HG03045 (cell line): ENCODE measurements at regions not wholly inside any gene's neighbourhood (a gene's known extent, or its start where the extent isn't known, plus 50 kb on each side); places are given as distances from the start of the nearest gene placed in this dataset.
A peak's percentile ranks its signal among the peaks of the same experiment; 100 is the strongest.

Source experiments
- ATAC-seq: cut with Tn5 transposase; IDR thresholded peaks from one replicate; pipeline ENCODE4 v1.9.1; 2021; ENCODE audit warnings: mild to moderate bottlenecking, moderate library complexity; ENCODE audit not compliant: unreplicated experiment

DNA sequence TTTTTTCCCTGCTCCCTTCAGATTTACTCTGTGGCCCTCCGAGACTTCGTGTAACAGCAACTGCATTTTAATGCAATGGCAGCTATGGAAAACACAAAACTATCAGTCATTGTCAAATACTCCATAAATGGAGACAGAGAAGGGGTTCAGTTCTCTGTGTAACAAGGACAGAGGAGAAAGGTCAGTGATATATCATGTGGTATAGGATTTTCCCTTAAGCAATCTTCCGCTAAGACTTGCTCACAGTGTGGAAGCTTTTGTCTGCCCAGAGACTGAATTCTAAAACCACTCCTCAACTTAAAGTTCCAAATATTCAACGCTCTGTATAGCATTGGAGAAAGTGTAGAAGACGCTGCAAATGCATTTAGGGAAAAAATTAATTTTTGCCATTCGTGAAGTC lies 111.3 kb upstream of the EDNRB start:
- no peak for ATAC-seq

DNA sequence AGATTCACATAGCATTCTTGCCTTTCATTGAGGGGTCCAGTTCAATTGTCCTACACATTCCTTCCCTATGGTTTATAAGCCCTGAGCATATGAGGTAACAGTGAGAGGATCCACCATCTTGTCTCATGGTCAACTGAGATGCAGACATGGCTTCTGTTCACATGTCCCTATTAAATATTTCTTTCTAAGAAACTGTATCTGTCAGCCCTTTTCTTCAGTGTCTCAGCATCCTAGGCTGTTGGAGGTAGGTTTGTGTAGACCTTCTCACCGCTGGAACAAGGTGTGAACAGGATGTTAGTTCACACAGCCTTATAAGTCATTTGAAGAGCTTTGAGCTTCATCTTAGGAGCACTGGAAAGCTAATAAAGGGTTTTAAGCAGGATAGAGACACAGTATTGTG lies 110.3 kb upstream of the EDNRB start:
- ATAC-seq, result no peak

DNA sequence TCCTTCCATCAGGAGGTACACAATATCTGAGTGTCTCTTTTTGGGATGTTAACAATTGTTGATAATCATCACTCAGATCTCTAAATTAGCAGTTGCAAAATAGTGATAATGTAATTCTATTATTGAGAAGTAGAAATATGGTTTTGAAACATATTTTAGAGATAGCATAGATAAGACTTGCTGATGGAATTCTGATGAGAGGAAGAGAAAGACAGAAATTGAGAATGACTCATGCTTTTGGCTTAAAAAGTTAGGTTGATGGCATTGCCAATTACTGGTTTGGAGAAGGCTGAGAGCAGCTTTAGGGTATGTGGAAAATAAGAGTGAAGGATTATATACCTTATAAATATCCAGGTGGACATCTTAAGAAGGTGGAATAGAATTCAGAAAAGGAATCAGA lies 106.4 kb upstream of the EDNRB start:
- ATAC-seq, result no peak

DNA sequence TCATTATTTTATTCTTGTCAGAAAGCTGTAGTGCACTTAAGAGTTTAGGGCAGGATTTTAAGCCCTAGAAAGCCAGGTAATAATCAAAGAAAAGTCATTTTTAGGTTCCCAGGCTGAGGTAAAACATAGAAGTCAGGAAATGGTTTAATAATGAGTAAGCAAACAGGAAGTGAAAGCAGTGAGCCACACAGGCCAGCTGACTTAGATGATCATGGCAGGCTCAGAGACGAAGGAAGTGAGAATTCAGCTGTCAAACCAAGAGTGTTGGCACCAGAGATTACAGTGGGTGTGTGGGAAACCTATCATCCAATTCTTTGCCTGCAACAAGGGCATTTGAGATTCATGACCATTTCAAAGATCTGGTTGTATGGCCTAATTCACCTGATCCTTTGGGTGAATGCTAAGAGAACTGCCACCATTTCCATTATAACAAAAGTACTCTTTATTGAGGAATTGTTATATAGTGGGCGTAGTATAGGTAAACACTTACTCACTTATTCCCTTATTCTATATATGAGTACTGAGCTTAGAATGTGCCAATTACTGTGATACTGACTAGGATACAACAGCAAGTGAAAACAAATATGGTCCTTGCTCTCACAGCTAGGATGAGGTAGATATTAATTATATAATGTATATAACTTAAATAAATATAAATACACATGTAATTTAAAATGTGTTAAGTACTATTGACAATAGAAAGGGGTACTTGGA lies 103.7 kb upstream of the EDNRB start:
- peak; percentile 100 for ATAC-seq

DNA sequence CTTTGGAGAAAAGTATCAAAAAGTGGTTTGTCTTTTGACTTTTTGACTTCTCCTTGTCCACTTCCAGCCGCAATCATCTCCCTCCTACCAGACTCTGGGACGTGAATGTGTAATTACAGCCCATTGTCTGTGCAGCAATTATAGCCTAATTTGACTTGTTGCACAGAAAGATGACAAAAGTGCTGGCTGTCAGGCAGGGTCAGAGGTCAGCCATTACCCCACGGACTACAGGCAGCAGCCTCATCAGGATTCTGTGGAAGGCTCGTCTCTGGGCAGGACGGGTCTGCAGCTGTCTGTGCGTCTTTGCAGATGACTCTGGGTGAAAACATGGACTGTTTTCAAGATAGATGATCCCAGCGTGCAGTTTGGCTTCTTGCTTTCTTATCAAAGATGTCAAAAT lies 102.2 kb upstream of the EDNRB start:
- no peak for ATAC-seq

DNA sequence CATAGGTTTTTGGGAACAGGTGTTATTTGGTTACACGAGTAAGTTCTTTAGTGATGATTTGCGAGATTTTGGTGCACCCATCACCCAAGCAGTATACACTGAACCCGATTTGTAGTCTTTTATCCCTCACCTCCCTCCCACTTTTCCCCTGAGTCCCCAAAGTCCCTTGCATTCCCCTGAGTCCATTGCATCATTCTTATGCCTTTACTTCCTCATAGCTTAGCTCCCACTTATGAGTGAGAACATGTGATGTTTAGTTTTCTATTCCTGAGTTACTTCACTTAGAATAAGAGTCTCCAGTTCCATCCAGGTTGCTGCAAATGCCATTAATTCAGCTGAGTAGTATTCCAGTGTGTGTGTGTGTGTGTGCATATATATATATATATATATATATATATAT lies 97.2 kb upstream of the EDNRB start:
- ATAC-seq, result no peak

DNA sequence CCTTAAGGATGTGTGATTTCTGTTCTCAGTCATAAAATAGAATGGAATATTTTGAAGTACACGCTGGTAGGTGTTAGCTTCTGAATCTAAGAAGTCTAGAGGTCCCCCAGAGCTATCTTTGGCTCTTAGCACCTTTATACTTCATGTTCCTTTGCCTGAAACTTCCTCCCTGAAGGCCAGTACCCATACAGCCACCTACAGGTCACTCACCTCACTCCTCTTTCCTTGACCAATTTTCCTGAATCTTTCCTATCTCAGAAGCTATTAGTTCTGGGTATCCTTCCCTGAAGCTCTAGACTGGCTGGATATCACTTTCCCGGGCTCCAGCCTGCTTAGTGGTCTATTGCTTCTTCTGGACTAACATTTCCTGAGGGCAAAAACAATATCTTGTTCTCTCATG lies 93.4 kb upstream of the EDNRB start:
- ATAC-seq, result no peak

DNA sequence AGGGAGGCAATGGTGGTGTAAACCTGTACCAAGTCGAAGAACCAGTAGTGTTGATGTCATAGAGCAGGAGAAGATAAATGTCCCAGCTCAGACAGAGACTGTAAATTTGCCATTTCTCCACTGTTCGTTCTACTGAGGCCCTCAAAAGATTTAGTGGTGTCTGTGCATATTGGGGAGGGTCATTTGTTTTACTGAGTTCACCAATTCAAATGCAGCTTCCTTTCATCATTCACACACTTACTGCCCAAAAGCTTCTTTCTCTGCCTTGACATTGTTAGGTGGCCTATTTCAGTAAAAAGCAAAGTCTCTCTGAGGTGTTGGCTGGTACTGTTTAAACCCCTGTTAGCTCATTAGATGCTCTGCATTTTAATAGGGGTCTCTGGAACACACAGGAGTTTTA lies 86.2 kb upstream of the EDNRB start:
- ATAC-seq, result no peak

DNA sequence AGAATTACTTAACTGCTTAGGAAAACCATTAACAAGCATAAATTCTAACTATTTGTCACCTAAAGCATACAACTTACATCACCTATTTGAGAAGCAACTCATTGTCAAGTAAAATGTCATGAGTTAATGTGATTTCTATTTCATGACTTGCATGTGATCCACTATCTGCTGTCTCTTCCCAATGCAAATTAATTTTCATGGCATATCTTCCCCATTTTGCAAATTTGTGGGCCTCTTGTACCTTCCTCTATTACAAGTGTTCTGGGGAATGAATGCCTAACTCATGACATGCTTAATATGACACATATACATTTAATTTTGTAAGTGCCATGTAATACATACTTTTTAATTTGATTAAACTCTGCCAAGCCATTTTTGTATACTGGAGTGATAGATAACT lies 81.1 kb upstream of the EDNRB start:
- no peak for ATAC-seq

DNA sequence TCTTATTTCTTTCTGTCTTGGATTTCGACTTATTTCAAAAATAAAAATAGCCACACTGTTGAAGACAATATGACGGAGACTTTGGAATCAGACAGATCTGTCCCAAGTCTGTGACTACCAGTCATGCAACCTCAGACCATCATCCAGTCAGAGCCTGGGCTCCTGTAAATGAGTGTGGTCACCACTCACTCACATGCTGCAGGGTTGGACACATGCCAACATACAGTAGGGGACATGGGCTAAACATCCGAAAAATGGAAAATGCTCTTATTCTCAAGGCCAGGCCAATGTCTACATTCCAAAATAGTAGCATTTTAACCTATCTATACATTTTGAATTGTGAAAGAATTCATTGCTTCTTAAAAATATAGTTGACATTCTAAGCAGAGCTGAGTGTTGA lies 75.5 kb upstream of the EDNRB start:
- no peak for ATAC-seq

DNA sequence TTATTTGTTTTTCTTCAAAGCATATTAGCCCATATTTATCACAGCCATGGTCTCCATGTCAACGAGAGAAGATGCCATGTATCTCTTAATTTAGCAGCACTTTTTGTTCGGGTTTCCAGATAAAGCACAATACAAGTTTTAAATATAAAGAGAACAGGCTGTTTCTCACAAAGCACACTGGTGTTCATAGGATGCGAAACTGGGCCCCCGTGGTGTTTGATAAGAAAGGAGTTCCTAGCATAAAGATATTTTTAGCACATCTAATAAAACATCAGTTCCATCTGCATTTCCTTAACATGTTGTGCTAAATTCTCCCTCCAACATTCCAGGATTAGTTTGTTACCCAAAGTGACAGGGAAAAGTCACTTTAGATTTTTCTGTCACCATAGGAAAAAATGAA lies 72.4 kb upstream of the EDNRB start:
- ATAC-seq, result no peak

DNA sequence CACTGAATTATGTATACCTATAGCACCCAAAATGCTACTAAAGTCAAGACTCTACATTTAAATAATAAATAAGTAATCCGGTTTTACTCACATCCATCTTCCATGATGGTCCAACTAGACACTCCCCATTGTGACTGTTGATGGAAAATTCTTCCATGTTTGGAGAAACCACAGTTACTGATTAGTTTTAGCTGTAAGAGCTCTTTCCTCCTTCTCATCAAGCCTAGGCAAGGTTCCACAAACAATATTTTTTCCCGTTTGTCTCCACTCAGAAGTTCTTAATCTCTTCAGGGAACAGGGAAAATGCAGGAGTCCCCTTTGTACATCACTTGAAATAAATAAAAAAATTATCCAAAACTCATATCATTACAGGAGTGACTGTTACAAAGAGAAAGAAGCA lies 70.7 kb upstream of the EDNRB start:
- no peak for ATAC-seq

DNA sequence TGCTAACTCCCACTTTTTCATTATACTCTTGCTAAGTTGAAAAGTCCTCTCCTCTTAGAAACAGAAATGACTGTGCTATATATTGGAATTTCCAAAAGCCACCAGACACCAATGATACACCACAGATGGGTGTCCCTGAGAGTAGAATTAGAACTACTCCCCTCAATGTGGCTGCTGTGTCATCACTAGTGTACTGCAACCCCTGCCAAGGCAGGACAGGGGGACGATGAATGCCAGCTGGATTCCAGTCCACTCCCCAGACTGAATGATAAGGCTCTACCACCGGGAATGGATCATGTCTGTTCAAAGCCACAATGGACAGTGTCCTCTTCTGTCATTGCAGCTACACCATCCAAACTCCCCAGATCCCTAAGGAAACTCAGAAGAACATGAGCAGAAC lies 69.7 kb upstream of the EDNRB start:
- no peak for ATAC-seq

DNA sequence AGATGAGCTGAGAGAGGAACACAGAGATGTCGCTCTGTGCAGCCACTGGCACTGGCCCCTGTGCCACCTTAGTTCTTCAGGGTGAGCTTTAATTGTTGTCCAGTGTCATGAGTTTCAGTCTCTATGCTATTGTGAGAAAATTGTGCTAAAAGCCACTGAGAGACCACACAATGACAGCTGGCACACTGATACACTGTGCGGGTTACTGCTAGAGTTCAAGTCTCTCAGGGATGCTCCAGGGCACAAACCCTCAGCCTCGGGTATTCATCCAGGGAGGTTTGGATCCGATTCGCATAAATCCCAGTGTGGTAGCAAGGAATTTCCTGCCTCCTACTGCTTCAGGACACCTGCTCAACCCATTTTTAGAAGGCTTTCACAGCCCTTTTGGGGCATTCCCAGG lies 68.1 kb upstream of the EDNRB start:
- no peak for ATAC-seq

DNA sequence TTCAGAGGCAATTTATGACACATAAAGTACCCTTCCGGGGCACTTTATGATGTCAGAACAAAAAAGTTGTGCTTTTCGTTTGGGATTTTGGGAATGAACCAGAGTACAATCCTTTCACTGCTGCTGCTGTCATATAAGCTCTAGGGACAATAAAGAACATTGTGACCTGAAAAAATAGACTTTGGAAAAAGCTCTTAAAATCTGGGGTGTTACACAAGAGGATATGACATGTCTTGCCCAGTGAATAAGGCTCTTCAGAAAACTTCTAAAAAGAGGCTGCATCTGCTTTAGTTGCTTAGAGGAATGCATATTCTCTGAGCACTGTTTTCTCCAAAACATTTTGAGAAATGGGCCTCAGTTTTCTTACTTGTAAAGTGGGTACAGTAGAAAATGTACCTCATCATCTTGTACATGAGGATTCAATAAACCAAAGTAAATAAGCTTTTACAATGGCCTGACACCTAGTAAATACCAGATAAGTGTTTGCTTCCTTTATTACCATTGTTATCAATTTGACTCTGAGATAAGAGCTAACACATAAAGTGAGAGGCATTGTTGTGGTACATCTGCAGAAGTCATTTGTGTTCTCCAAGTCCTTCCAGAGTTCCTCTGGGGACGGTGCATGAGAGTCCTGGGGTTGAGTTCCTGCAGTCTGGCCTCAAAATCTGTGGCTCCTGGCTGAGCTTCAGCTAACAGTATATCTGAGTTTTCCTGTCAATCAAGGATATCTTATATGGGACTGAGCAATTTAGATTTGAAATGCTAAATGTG lies 67.4 kb upstream of the EDNRB start:
- no peak for ATAC-seq

DNA sequence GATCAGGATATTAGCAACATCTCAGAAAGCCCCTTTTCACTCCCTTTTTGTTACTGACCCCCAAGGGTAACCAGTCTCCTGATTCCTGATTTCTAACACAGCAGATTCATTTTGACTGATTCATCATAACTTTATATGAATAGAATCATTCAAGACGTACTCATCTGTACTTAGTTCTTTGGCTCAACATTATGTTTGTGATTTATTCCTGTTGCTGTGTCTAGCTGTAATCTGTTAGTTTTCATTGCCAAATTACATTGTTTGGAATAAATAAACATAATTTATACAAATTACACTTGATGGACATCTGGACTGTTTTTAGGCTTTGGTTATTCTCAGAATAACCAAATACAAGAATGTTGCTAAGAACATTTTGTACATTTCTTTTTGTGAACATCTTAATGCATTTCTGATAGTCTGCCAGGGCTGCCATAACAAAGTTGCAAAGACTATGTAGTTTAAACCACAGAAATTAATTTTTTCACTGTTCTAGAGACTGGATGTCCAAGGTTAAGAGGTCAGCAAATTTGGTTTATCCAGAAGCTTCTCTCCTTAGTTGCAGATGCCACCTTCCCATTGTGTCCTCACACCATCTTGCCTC lies 62.8 kb upstream of the EDNRB start:
- ATAC-seq, result no peak

DNA sequence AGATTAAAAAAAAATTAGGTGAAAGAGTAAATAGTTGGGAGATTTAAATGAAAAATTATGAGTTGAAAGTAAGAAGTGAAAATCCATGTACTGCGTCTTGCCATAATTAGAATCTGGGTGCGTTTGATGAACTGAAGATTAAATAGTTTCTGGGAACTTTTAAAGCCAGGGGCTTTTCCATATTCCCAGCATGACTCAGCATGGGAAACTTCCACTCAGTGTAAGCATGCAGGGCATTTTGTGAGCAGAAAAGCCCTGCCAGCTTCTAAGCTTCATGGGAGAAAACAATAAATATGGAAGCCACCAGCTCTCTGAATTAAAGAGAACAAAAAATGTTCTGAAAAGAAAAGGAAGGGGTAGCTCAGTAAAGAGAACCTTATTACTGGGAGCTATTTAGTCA lies 62.0 kb upstream of the EDNRB start:
- no peak for ATAC-seq

DNA sequence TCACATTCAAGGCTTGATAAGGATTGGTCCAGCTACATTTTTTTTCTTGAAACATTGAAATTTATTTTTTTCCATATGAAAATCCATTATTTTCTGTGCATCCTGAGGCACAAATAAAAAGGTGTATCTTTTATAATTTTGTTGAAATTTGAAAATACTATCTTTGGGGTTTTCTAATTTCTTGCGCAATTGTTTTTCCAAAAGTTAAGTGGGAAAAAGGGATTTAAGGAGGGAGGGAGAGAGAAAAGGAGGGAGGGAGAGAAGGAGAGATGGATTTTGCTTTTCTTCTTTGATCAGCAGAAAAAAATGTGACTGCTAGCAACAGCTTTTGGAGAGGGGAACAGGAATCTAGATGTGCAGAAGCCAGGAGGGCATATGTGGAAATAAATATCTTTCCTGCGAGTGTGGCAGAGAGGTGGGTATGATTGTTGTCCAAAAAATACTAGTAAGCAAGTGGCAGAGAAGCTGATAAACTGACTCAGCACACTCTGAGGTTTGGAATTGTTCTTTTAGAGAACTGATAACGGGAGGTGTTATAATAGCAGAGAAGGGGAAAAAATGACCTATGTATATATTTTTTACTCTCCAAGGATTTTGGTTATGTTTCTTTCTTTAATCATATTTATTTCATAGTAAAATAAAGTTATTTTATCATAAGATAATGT lies 61.2 kb upstream of the EDNRB start:
- no peak for ATAC-seq

DNA sequence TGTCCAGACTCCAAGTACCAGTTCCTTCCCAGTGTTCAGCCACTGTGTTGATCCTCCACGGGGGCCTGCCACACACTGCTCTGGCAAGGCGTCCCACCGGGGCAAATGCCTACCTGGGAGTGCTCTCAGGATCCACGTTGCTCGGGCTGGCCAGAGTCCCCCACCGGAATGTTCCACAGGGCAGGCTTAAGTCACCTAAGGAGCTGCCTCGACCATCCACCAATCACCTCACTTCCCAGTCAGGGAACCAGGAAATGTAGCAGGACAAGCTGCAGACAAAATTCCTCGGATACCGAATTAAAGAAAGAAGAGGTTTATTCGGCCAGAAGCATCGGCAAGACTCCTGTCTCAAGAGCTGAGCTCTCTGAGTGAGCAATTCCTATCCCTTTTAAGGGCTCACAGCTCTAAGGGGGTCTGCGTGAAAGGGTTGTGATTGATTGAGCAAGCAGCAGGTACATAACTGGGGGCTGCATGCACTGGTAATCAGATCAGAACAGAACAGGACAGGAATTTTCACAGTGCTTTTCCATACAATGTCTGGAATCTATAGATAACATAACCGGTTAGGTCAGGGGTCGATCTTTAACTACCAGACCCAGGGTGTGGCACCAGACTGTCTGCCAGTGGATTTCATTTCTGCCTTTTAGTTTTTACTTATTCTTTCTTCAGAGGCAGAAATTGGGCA lies 56.9 kb upstream of the EDNRB start:
- no peak for ATAC-seq

DNA sequence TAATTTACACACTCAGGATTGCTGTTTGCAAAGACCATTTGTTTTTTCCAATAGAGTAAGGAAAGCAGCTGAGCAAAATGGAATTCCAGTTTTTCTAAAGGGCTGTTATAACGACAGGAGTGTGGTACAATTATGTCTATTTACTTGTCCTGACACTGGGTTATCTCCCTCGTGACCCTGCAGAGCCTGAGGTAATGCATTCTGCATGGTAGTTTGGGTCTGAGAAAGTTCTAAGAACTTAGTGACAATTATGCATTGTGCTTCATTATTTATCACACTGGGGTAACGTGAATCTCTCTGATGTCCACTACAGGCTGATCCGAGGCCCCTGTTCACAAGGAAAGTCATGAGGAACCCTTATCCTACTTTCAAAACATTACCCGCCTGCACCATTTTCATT lies 50.7 kb upstream of the EDNRB start:
- no peak for ATAC-seq
